ENCODE measurements at regions not wholly inside any gene's neighbourhood (a gene's known extent, or its start where the extent isn't known, plus 50 kb on each side); places are given as distances from the start of the nearest gene placed in this dataset.
"Not testable (repeated sequence)": the region's sequence is repeated elsewhere in the genome, so short reads cannot be mapped to it uniquely, and the experiment has no call there.

DNA sequence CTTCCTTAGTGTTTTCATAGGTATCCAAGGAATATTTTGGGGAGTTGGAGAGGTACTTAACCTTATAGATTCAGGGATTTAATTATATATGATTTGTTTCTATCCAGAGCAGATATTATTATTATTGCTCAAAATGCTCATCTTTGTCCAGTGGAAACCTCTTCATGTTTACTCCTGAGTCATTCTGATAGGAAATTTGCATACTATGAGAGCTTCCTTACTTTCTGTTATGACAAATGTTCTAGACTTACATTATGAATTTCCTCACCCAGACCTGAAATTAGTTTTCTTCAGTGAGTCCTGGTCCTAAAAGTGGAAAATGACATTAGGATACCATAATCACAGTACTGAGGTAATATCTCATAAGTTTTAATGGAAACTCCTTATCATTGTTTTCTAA, 57.5 kb upstream of the PLPPR5 start:
- no peak for DNase-seq

- DNase-seq: no peak
Observed at GRCh38 chr1:99069146-99069545, 64.5 kb upstream of the PLPPR5 start.

- not testable (repeated sequence) for DNase-seq
Observed at GRCh38 chr1:99078529-99078928, 73.9 kb upstream of the PLPPR5 start.

GRCh38 chr1:99082366-99082765, 77.7 kb upstream of the PLPPR5 start:
- DNase-seq: no peak

- DNase-seq: no peak
Observed at GRCh38 chr1:99083338-99083737, 78.7 kb upstream of the PLPPR5 start.

GRCh38 chr1:99084562-99084961, 79.9 kb upstream of the PLPPR5 start:
- no peak for DNase-seq

DNA sequence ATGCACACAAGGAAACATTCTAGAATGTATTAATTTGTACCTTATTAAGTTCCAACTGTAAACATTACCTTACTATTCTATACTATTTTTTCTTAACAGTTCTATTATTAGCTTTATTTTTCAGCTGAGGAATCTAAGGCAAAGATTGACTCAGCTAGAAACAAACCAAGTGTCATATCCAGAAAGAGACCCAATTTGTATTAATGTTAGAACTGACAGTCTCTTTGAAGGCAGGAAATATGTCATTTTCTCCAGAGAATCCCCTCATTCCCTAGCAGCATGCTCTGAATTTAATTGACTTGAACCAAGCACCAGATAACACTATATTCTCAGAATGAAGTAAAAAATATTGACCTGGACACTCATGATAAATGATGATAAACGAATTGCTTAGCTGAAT, 81.4 kb upstream of the PLPPR5 start:
- no peak for DNase-seq

DNA sequence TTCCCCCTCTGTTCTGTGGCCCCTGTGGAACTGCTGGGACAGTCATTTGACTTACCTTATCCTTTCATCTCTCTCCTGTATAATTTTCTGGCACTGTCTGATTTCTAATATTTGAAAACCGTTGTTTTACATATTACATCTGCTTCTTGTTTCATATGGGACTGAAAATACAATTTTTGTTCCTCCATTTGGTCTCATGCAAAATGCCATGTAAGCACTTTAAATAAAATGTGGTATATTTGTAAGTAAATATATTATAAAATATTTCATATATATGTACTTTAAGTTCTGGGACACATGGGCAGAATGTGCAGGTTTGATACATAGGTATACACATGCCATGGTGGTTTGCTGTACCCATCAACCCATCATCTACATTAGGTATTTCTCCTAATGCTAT, 93.9 kb upstream of the PLPPR5 start:
- no peak for DNase-seq

DNA sequence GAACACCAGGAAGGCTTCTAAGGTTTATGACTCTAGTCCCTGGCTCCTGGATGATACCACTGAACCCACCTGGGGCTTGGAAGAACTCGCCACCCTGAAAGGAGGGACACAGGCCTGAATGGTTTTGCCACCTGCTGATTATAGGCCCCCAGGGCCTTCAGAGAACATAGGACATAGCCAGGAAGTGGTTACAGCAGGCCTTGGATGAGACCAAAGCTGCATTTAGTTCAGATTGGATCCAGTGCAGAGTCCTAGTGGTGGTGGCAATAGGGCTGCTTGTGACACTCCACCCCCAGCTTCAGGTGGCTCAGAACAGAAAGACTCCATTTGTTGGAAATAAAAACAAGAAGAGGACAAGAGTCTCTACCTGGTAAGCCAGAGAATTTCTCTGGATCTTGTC, 101.6 kb upstream of the PLPPR5 start:
- DNase-seq: no peak

DNA sequence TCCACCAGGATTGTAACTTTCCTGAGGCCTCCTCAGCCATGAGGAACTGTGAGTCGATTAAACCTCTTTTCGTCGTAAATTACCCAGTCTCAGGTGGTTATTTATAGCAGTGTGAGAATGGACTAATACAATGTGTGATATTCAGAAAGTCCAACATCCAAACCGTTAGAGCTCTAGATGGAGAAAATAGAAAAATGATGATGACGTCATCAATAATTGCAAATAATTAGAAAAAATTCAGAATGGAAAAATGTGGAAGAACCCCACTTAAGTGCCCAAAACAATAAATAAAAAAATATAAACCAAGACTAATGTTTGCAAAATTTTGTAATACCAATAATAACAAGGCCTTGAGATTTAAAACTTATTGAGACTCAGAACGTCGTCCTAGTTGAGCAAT, 103.0 kb upstream of the PLPPR5 start:
- no peak for DNase-seq

- no peak for DNase-seq
Observed at GRCh38 chr1:99110140-99111041, 105.7 kb upstream of the PLPPR5 start.

DNA sequence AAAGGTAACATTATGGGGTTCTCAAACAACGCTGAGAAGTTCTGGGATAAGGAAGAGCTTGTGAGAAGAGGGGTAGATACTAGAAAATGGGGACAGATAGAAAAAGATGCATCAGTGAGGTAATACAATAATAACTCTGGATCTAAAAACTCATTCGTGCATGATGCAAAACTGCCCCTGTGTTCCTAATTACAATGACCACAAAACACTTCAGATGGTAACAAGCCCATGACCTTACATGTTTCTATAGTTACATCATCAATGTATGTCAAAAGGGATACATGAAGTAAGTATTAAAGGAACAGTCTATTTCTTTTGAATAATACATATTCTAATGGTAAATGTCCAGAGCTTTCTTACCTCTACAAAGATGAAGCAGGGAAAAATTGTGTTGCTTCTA, 110.6 kb upstream of the PLPPR5 start:
- DNase-seq: no peak

- no peak for DNase-seq
Observed at GRCh38 chr1:99119188-99119587, 114.5 kb upstream of the PLPPR5 start.

GRCh38 chr1:99122039-99122438, 117.4 kb upstream of the PLPPR5 start:
- no peak for DNase-seq

GRCh38 chr1:99123936-99124335, 119.3 kb upstream of the PLPPR5 start:
- DNase-seq: no peak

DNA sequence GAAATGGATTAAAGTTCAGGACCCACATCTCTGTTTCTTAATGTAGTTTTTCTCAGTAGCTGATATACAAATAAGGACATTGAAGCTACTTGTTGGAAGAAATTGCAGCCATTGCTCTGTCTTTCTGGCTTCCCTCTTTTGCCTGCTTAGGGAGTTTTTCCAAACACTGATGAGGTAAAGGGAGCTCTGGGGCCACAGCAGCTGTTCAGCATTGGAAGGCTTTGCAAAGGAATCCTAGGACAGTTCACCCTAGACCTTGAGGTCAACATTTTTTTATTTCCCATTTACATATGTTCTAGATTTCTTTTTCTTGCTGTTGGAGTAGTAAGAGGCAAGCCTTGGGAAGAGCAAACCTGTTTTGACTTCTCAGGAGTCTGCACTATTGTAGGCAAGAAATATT, 126.9 kb upstream of the PLPPR5 start:
- no peak for DNase-seq

- no peak for DNase-seq
Observed at GRCh38 chr1:99133756-99134500, 129.3 kb upstream of the PLPPR5 start.

GRCh38 chr1:99137554-99138206, 126.6 kb upstream of the PLPPR4 start:
- DNase-seq: no peak

GRCh38 chr1:99139876-99140275, 124.4 kb upstream of the PLPPR4 start:
- no peak for DNase-seq

GRCh38 chr1:99146129-99146848, 118.0 kb upstream of the PLPPR4 start:
- DNase-seq: no peak

DNA sequence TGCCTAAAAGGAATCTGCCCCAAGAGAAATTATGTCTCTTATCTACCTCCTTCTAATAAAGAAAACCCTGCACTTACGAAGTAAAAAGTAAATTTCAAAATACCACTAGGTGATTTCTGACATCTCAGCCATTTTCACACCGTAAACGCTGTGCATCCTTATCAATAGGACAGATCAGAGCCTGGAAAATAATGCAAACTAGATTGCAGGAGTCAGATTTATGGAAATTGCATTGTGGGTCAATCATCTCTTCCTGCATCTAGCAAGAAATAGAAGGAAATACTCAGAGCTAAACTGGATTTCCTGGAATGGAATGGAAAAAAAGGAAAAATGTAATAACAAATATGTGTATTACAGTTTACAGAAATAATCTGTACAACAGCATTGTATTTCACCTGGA, 114.3 kb upstream of the PLPPR4 start:
- DNase-seq: no peak

GRCh38 chr1:99152132-99152531, 112.2 kb upstream of the PLPPR4 start:
- DNase-seq: no peak

- no peak for DNase-seq
Observed at GRCh38 chr1:99163671-99164070, 100.6 kb upstream of the PLPPR4 start.
